IMR-90 (cell line): ENCODE measurements at regions not wholly inside any gene's neighbourhood (a gene's known extent, or its start where the extent isn't known, plus 50 kb on each side); places are given as distances from the start of the nearest gene placed in this dataset.

Experiments used
- ATAC-seq: fragments of 200-7000 bp; cut with Tn5 transposase; 2 replicates; pipeline ENCODE4 v1.9.1; 2020; ENCODE audit warnings: low read depth, mild to moderate bottlenecking, moderate library complexity
- BruUV-seq: library from RNA; stranded (reverse); fragments of 400-500 nt; replicated peaks from 2 replicates; lab custom pipeline; 2021; lab: Mats Ljungman, UMichigan
- CTCF ChIA-PET: fragments of 300-600 bp; formaldehyde crosslinking; extraction: SDS; loops from one replicate; lab custom pipeline; 2021; ENCODE audit warnings: antibody characterized with exemption; lab: Yijun Ruan, JAX
- POLR2A ChIA-PET: fragments of 300-600 bp; sonication (Branson Sonifier 250); formaldehyde crosslinking; loops from one replicate; lab custom pipeline; 2022; ENCODE audit warnings: antibody characterized with exemption; ENCODE audit not compliant: unreplicated experiment; lab: Charles Lee
- DNase-seq: peaks from one replicate; pipeline ENCODE4 v3.0.0; 2013
- H2AFZ ChIP-seq: replicated peaks from 2 replicates; pipeline ENCODE3; 2013; ENCODE audit warnings: low read length, mild to moderate bottlenecking; ENCODE audit not compliant: poor library complexity
- H2AK5ac ChIP-seq: 2 replicates; pipeline ENCODE4 v1.6.1; 2013; ENCODE audit warnings: low read depth, low read length, inconsistent platforms
- H2AK9ac ChIP-seq: replicated peaks from 2 replicates; pipeline ENCODE3; 2013; ENCODE audit warnings: mild to moderate bottlenecking, low read depth, low read length, moderate library complexity; ENCODE audit not compliant: poor library complexity
- H2BK120ac ChIP-seq: 2 replicates; pipeline ENCODE4 v1.6.1; 2013; ENCODE audit warnings: low read depth, low read length, inconsistent platforms
- H2BK15ac ChIP-seq: 3 replicates; pipeline ENCODE4 v1.6.1; 2013; ENCODE audit warnings: low read depth, low read length, inconsistent platforms
- H2BK20ac ChIP-seq: 2 replicates; pipeline ENCODE4 v1.6.1; 2013; ENCODE audit warnings: low read depth, mild to moderate bottlenecking, inconsistent platforms, low read length, moderate library complexity
- H2BK5ac ChIP-seq: 2 replicates; pipeline ENCODE4 v1.6.1; 2013; ENCODE audit warnings: mild to moderate bottlenecking, low read depth, low read length, inconsistent platforms; ENCODE audit not compliant: poor library complexity, severe bottlenecking
- H3K14ac ChIP-seq: replicated peaks from 2 replicates; pipeline ENCODE4 v1.6.1; 2013; ENCODE audit warnings: low read depth, low read length, inconsistent platforms
- H3K18ac ChIP-seq: 2 replicates; pipeline ENCODE4 v1.6.1; 2013; ENCODE audit warnings: low read depth, low read length, control low read depth
- H3K23ac ChIP-seq: 2 replicates; pipeline ENCODE4 v1.6.1; 2013; ENCODE audit warnings: low read depth, low read length, inconsistent platforms
- H3K27ac ChIP-seq: 2 replicates; pipeline ENCODE4 v1.5.1; 2013; ENCODE audit warnings: mild to moderate bottlenecking, control low read depth, low read length; ENCODE audit not compliant: insufficient read depth
- H3K27me3 ChIP-seq: 2 replicates; pipeline ENCODE4 v1.6.1; 2013; ENCODE audit warnings: low read length; ENCODE audit not compliant: control insufficient read depth, insufficient read depth
- H3K36me3 ChIP-seq: 2 replicates; pipeline ENCODE4 v1.6.1; 2013; ENCODE audit warnings: low read length, mixed read lengths; ENCODE audit not compliant: control insufficient read depth, insufficient read depth
- H3K4ac ChIP-seq: 2 replicates; pipeline ENCODE4 v1.6.1; 2013; ENCODE audit warnings: low read depth, low read length, inconsistent platforms
- H3K4me1 ChIP-seq: 2 replicates; pipeline ENCODE4 v1.6.1; 2013; ENCODE audit warnings: low read length, mixed read lengths; ENCODE audit not compliant: control insufficient read depth, insufficient read depth
- H3K4me2 ChIP-seq: 2 replicates; pipeline ENCODE4 v1.6.1; 2013; ENCODE audit warnings: low read depth, mild to moderate bottlenecking, control low read depth, low read length, moderate library complexity
- H3K4me3 ChIP-seq: 2 replicates; pipeline ENCODE4 v1.5.1; 2013; ENCODE audit warnings: low read depth, mild to moderate bottlenecking, control low read depth, low read length, moderate library complexity; ENCODE audit not compliant: insufficient read depth
- H3K56ac ChIP-seq: 2 replicates; pipeline ENCODE4 v1.6.1; 2013; ENCODE audit warnings: low read length, inconsistent platforms; ENCODE audit not compliant: insufficient read depth; ENCODE audit errors: extremely low read depth
- H3K79me1 ChIP-seq, 2 experiments: 2 replicates each; pipeline ENCODE4 v1.6.1; 2013; ENCODE audit warnings: low read length in 2 of 2, inconsistent platforms in 1 of 2, low read depth in 1 of 2
- H3K9ac ChIP-seq: 2 replicates; pipeline ENCODE4 v1.6.1; 2013; ENCODE audit warnings: low read depth, low read length, control low read depth
- H3K9me1 ChIP-seq: 2 replicates; pipeline ENCODE4 v1.6.1; 2013; ENCODE audit warnings: low read length, inconsistent platforms; ENCODE audit not compliant: insufficient read depth
- H3K9me3 ChIP-seq: 2 replicates; pipeline ENCODE4 v1.6.1; 2013; ENCODE audit warnings: low read length; ENCODE audit not compliant: control insufficient read depth, insufficient read depth
- H4K20me1 ChIP-seq: 2 replicates; pipeline ENCODE4 v1.6.1; 2013; ENCODE audit warnings: low read length, inconsistent platforms; ENCODE audit not compliant: insufficient read depth
- H4K5ac ChIP-seq: 2 replicates; pipeline ENCODE4 v1.6.1; 2013; ENCODE audit warnings: mild to moderate bottlenecking, low read depth, low read length, control low read depth
- H4K8ac ChIP-seq, 2 experiments: 2 replicates each; pipeline ENCODE4 v1.6.1; 2013; ENCODE audit warnings: low read depth in 2 of 2, low read length in 2 of 2, control low read depth in 1 of 2, inconsistent platforms in 1 of 2
- H4K91ac ChIP-seq: 2 replicates; pipeline ENCODE4 v1.6.1; 2013; ENCODE audit warnings: low read depth, low read length, inconsistent platforms; ENCODE audit not compliant: insufficient read depth
- CEBPB ChIP-seq: IDR thresholded peaks from 2 replicates; pipeline ENCODE4 v1.6.1; 2012; ENCODE audit warnings: low read depth, low read length, improper control_type of control experiment
- ELK1 ChIP-seq: fragments of 150-350 bp; IDR thresholded peaks from 2 replicates; pipeline ENCODE4 v1.6.1; 2016; ENCODE audit warnings: low read depth, mild to moderate bottlenecking, low read length, moderate library complexity, borderline replicate concordance
- USF2 ChIP-seq: fragments of 150-350 bp; IDR thresholded peaks from 2 replicates; pipeline ENCODE4 v1.6.1; 2017; ENCODE audit warnings: mild to moderate bottlenecking, antibody characterized with exemption, low read length, low read depth
- WGBS, 2 experiments: methylation state at CpG; one replicate each; pipeline versions ENCODE4 v1.1.5 to v1.1.7; 2013; ENCODE audit warnings: missing lambda C conversion rate in 2 of 2; ENCODE audit not compliant: insufficient read length in 1 of 2; ENCODE audit errors: extremely low coverage in 2 of 2; 5-methylcytosine and 5-hydroxymethylcytosine counted together
- dilution Hi-C: fragments of 300-500 bp; cut with HindIII; formaldehyde crosslinking; loops from one replicate; pipeline ENCODE4 v1.14.3; 2018; ENCODE audit warnings: low sequenced_read_pairs; ENCODE audit not compliant: unreplicated experiment
- in situ Hi-C: fragments of 300-500 bp; cut with MboI; formaldehyde crosslinking; loops from 3 replicates; pipeline ENCODE4 v1.14.3; 2019; ENCODE audit warnings: low sequenced_read_pairs, inconsistent platforms, mixed read lengths
- intact Hi-C: fragments of 100-400 bp; cut with micrococcal nuclease; formaldehyde crosslinking; loops from 2 replicates; pipeline ENCODE4 v1.10.0; 2022

GRCh38 chr2:239605976-239606375 is 205.2 kb upstream of the HDAC4 start:
- no peak overlapping the region for H2AFZ ChIP-seq
- in situ Hi-C loops (no loop called here), dilution Hi-C loops (no loop called here), intact Hi-C loops (no loop called here)
- H3K23ac ChIP-seq = no peak overlapping the region
- H3K14ac ChIP-seq = no peak overlapping the region
- H3K9me1 ChIP-seq = no peaks in the 10 kb centered on the region
- no peak overlapping the region for H4K8ac ChIP-seq
- no peak overlapping the region for H3K4me3 ChIP-seq
- no peak overlapping the region for H2BK120ac ChIP-seq
- H3K36me3 ChIP-seq = no peaks in the 10 kb centered on the region
- no peak overlapping the region for H2AK5ac ChIP-seq
- H3K9ac ChIP-seq = no peak overlapping the region
- ChIA-PET CTCF (no interaction called here), POLR2A (no interaction called here)
- H3K27me3 ChIP-seq = no peaks in the 10 kb centered on the region
- H3K18ac ChIP-seq = no peak overlapping the region
- H2BK5ac ChIP-seq = no peak overlapping the region
- WGBS, 2 experiments = 33% methylated on average over 3 of the region's 5 CpGs; no CpG with 5 or more reads in 1 of the 2 experiments
- H4K5ac ChIP-seq = no peak overlapping the region
- ATAC-seq = no peak
- BruUV-seq = no TSS peak
- H2BK15ac ChIP-seq = no peak overlapping the region
- no peak overlapping the region for H2BK20ac ChIP-seq
- no peaks in the 10 kb centered on the region for H3K79me1 ChIP-seq
- no peak overlapping the region for H3K27ac ChIP-seq
- no peak overlapping the region for H4K91ac ChIP-seq
- H2AK9ac ChIP-seq = no peak overlapping the region
- H3K9me3 ChIP-seq = peaks cover 30% of the 10 kb centered on the region
- no peak overlapping the region for H3K4ac ChIP-seq
- H4K20me1 ChIP-seq = no peaks in the 10 kb centered on the region
- H3K4me1 ChIP-seq = no peaks in the 10 kb centered on the region
- TF ChIP-seq ELK1 (no peak), USF2 (no peak), CEBPB (peak; percentile 64)
- no peak overlapping the region for H3K4me2 ChIP-seq
- no peak for DNase-seq
- no peak overlapping the region for H3K56ac ChIP-seq
